ENCODE measurements at regions not wholly inside any gene's neighbourhood (a gene's known extent, or its start where the extent isn't known, plus 50 kb on each side); places are given as distances from the start of the nearest gene placed in this dataset.

DNA sequence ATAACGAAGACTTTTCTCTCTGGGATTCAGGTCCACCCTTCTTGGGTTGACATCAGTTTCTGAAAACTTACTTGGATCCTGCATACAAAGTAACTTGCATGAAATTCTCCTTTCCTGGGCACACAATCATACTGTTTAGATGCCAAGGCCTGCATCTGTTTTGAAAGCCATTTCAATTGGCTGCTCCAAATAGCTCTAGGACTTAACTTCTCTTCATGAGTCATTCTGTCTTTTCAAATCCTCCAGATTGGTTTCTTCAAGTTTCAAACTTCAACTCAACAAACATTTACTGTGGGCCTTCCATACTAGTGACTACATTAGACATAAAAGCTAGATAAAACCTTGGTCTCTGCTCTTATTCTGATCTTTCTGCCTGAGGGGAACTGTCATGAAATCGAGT, 54.8 kb upstream of the HMHB1 start:
- DNase-seq: no peak
- no peaks in the 10 kb centered on the region for H3K36me3 ChIP-seq
- no peaks in the 10 kb centered on the region for H3K9me3 ChIP-seq
- no peaks in the 10 kb centered on the region for H3K27me3 ChIP-seq
- no peak overlapping the region for H3K4me3 ChIP-seq (ENCODE audit: low read depth, low read length)
- no peaks in the 10 kb centered on the region for H3K4me1 ChIP-seq
- TF ChIP-seq, protein P1, sequence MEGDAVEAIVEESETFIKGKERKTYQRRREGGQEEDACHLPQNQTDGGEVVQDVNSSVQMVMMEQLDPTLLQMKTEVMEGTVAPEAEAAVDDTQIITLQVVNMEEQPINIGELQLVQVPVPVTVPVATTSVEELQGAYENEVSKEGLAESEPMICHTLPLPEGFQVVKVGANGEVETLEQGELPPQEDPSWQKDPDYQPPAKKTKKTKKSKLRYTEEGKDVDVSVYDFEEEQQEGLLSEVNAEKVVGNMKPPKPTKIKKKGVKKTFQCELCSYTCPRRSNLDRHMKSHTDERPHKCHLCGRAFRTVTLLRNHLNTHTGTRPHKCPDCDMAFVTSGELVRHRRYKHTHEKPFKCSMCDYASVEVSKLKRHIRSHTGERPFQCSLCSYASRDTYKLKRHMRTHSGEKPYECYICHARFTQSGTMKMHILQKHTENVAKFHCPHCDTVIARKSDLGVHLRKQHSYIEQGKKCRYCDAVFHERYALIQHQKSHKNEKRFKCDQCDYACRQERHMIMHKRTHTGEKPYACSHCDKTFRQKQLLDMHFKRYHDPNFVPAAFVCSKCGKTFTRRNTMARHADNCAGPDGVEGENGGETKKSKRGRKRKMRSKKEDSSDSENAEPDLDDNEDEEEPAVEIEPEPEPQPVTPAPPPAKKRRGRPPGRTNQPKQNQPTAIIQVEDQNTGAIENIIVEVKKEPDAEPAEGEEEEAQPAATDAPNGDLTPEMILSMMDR (IDR thresholded peaks at IDR 0.05; ENCODE audit: low read depth, low read length): no peak

DNA sequence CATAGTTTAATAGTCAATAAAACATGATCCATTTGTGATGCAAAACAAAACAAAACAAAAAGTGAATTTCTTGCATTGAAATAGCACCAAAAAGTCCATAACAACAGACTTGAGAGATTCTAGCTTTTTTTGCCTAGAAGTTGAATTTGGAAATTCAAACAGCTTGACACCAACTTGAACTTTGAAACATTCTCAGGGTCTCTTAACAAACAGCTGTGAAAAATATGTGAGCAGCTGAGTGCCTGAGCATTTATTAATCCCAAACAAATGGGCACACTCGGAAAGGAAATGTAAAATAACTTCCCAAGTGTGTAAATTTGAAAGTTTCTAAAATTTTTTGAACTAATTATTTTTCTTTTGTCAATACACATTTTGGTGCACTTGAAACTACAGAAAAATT, 56.0 kb upstream of the HMHB1 start:
- H3K4me3 ChIP-seq (ENCODE audit: low read depth, low read length): no peak overlapping the region
- no peaks in the 10 kb centered on the region for H3K27me3 ChIP-seq
- TF ChIP-seq, protein P1 (IDR thresholded peaks at IDR 0.05; ENCODE audit: low read depth, low read length): no peak
- no peaks in the 10 kb centered on the region for H3K4me1 ChIP-seq
- H3K9me3 ChIP-seq: no peaks in the 10 kb centered on the region
- no peak for DNase-seq
- no peaks in the 10 kb centered on the region for H3K36me3 ChIP-seq

DNA sequence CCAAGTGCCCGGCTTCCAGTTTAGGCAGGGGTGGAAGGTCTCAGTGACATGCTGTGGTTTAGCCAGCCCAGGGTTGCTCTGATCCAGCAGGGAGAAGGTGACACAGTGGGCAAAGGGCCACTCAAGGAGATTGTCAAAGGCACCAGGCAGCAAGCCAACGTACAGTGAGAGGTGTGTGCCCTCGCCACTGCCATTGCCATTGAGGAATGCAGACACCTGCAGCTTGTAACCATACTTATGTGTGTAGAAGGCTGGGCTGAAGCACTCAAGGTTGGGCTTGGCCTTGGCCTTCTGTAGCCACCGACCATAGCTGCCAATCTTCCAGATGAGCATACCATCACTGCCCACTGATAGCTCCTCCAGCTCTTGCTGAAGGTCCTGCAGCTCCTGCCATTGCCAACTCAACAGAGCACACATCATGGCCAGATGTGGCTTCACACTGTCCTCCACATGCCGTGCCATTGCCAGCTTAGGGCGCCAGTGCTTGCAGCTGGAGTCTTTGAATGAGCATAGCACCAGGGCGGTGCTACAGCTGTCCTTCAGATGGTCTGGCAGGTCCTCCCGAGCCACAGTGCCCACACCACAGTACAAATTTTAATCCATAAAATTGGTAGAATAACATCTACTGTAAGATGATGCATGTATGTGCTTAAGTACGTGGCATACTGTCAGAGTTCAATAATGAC, 59.7 kb upstream of the HMHB1 start:
- TF ChIP-seq, protein P1 (IDR thresholded peaks at IDR 0.05; ENCODE audit: low read depth, low read length): no peak

DNA sequence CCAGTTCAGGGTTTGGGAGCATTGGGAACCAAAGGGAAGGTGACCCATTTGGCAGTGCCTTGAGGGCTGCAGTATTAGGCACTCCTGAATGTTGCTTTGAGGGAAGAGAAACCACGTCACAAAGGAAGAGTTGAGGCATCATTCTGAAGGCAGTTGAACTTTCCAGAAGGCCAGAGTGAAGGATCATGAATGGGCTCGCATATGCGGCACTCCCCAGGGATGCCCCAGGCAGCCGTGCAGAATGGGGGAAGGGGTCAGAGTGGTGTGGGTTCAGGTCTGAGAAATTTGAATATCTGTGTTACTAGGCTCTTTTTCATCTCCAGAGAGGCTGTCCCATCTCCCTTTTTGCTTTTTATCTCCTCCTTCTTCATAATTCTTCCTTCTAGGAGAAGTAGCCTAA, 60.6 kb upstream of the HMHB1 start:
- Histone ChIP-seq H3K4me3 (ENCODE audit: low read depth, low read length) (no peak overlapping the region), H3K27me3 (no peaks in the 10 kb centered on the region), H3K36me3 (no peaks in the 10 kb centered on the region), H3K4me1 (no peaks in the 10 kb centered on the region), H3K9me3 (no peaks in the 10 kb centered on the region)
- TF ChIP-seq, protein P1 (IDR thresholded peaks at IDR 0.05; ENCODE audit: low read depth, low read length): no peak
- no peak for DNase-seq

More for the DNA sequence above, 59.7 kb upstream of the HMHB1 start:
- Histone ChIP-seq H3K9me3 (no peaks in the 10 kb centered on the region), H3K36me3 (no peaks in the 10 kb centered on the region), H3K4me3 (ENCODE audit: low read depth, low read length) (no peak overlapping the region), H3K27me3 (no peaks in the 10 kb centered on the region), H3K4me1 (no peaks in the 10 kb centered on the region)
- DNase-seq: no peak

DNA sequence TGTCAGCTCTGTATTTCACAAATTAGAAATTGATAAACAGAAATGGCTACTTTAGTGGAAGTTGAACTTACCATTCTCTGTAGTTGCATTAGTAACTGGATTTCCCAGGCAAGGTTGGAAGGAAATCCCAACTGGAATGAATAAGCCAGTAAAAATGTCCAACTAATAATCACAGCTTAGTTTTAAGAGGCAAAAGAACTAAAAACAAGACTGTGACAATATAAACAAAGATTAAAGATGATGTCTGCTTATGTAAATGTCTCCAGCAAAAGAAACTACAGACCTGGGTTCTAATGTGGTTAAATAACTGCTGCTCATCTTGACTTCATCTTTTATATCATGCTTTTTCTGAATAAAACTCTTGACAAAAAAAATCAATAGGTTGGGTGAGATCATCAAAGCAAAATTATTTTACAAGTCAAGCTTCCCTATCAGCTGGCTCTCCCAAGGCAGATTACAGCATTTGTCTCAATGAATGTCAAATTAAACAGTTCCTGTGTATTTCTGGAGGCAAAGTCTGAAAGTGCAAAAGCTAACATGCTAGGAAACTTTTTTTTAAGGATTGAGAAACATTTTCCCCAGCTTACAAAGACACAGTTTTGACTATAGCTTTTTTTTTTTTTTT, 62.3 kb upstream of the HMHB1 start:
- Histone ChIP-seq H3K36me3 (no peaks in the 10 kb centered on the region), H3K4me3 (ENCODE audit: low read depth, low read length) (no peak overlapping the region), H3K4me1 (no peaks in the 10 kb centered on the region), H3K9me3 (no peaks in the 10 kb centered on the region), H3K27me3 (no peaks in the 10 kb centered on the region)
- no peak for DNase-seq
- TF ChIP-seq, protein P1 (IDR thresholded peaks at IDR 0.05; ENCODE audit: low read depth, low read length): no peak

DNA sequence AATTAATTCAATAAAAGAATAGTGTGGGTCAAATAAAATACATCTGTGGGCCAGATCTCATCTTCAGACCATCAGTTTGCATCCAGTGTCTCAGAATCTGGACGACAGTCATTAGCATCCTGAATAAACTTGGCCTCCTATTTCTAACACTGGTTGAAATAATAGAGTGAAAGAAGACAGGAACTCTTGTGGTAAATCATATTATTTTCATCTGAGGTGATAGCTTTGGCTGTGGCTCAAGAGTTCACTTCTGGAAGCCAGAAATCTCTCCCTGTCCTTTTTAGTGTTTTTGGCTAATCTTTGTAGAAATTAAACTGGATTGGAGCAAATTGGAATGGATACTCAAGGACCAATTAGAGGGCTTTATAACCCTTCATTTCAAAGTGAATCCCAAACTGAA, 63.4 kb upstream of the HMHB1 start:
- TF ChIP-seq, protein P1 (IDR thresholded peaks at IDR 0.05; ENCODE audit: low read depth, low read length): no peak
- Histone ChIP-seq H3K27me3 (no peaks in the 10 kb centered on the region), H3K36me3 (no peaks in the 10 kb centered on the region), H3K4me1 (no peaks in the 10 kb centered on the region), H3K4me3 (ENCODE audit: low read depth, low read length) (no peak overlapping the region), H3K9me3 (no peaks in the 10 kb centered on the region)
- no peak for DNase-seq
